A172 (cell line): ENCODE measurements at regions not wholly inside any gene's neighbourhood (a gene's known extent, or its start where the extent isn't known, plus 50 kb on each side); places are given as distances from the start of the nearest gene placed in this dataset.
"Not testable (repeated sequence)": the region's sequence is repeated elsewhere in the genome, so short reads cannot be mapped to it uniquely, and the experiment has no call there.

Experiments used
- DNase-seq: peaks from one replicate; pipeline ENCODE4 v3.0.0-alpha.2; 2015; ENCODE audit warnings: low spot score

- no peak for DNase-seq
Observed at GRCh38 chr5:169413416-169413815, 112.5 kb upstream of the SLIT3 start.

- no peak for DNase-seq
Observed at GRCh38 chr5:169412831-169413230, 111.9 kb upstream of the SLIT3 start.

GRCh38 chr5:169411786-169412430, 111.0 kb upstream of the SLIT3 start:
- DNase-seq = no peak

- no peak for DNase-seq
Observed at GRCh38 chr5:169410996-169411783, 110.3 kb upstream of the SLIT3 start.

GRCh38 chr5:169408731-169409130, 107.8 kb upstream of the SLIT3 start:
- no peak for DNase-seq

GRCh38 chr5:169408171-169408570, 107.2 kb upstream of the SLIT3 start:
- DNase-seq = no peak

GRCh38 chr5:169404223-169404622, 103.3 kb upstream of the SLIT3 start:
- DNase-seq = no peak

GRCh38 chr5:169398515-169398914, 97.6 kb upstream of the SLIT3 start:
- DNase-seq = no peak

- no peak for DNase-seq
Observed at GRCh38 chr5:169395136-169395535, 94.2 kb upstream of the SLIT3 start.

GRCh38 chr5:169394371-169394770, 93.4 kb upstream of the SLIT3 start:
- no peak for DNase-seq

GRCh38 chr5:169393907-169394306, 93.0 kb upstream of the SLIT3 start:
- DNase-seq = no peak

- no peak for DNase-seq
Observed at GRCh38 chr5:169390265-169390664, 89.3 kb upstream of the SLIT3 start.

- no peak for DNase-seq
Observed at GRCh38 chr5:169389318-169389717, 88.4 kb upstream of the SLIT3 start.

GRCh38 chr5:169385636-169386035, 84.7 kb upstream of the SLIT3 start:
- no peak for DNase-seq

- no peak for DNase-seq
Observed at GRCh38 chr5:169384661-169385060, 83.7 kb upstream of the SLIT3 start.

GRCh38 chr5:169374761-169375160, 73.8 kb upstream of the SLIT3 start:
- DNase-seq = no peak

- DNase-seq = no peak
Observed at GRCh38 chr5:169374111-169374510, 73.2 kb upstream of the SLIT3 start.

- DNase-seq = not testable (repeated sequence)
Observed at GRCh38 chr5:169371801-169372200, 70.9 kb upstream of the SLIT3 start.

GRCh38 chr5:169369130-169369529, 68.2 kb upstream of the SLIT3 start:
- no peak for DNase-seq

GRCh38 chr5:169367861-169368260, 66.9 kb upstream of the SLIT3 start:
- no peak for DNase-seq

- DNase-seq = no peak
Observed at GRCh38 chr5:169357291-169357690, 56.4 kb upstream of the SLIT3 start.

- no peak for DNase-seq
Observed at GRCh38 chr5:169356811-169357210, 55.9 kb upstream of the SLIT3 start.

GRCh38 chr5:169356181-169356580, 55.2 kb upstream of the SLIT3 start:
- no peak for DNase-seq

- no peak for DNase-seq
Observed at GRCh38 chr5:169354921-169355320, 54.0 kb upstream of the SLIT3 start.
